Stimulated activated naive CD4-positive, alpha-beta T cell treated with Interleukin-2 at 50 U/mL for 16 hours (primary cell): ENCODE measurements at regions not wholly inside any gene's neighbourhood (a gene's known extent, or its start where the extent isn't known, plus 50 kb on each side); places are given as distances from the start of the nearest gene placed in this dataset.
"Not testable (repeated sequence)": the region's sequence is repeated elsewhere in the genome, so short reads cannot be mapped to it uniquely, and the experiment has no call there.

Experiments
- DNase-seq: peaks from one replicate; lab custom pipeline; 2025; lab: John Stamatoyannopoulos, UW

GRCh38 chr2:64879745-64880144, 109.5 kb upstream of the SLC1A4 start:
- no peak for DNase-seq

GRCh38 chr2:64880193-64880951, 108.8 kb upstream of the SLC1A4 start:
- no peak for DNase-seq

DNA sequence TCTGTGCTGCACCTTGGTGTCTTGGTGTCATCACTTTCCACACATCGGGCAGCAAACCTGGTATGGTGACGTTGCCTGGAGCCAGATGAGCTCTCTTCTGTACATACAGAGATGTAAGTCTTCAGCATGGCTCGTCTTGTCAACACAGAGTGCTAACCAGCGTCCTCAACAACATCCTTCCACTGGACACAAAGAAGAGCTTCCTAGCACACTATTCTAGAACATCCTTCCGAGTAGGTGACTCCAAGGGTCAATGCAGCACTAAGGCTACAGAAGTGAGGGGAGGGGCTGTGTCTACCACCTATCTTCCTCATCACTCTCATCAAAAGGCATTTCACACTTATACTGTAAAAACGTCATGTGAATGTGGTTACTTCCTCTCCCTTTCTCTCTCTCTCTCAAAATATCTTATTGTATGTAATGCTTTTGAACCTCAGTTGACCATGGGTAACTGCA, 108.1 kb upstream of the SLC1A4 start:
- no peak for DNase-seq

GRCh38 chr2:64887565-64887964, 101.6 kb upstream of the SLC1A4 start:
- no peak for DNase-seq

DNA sequence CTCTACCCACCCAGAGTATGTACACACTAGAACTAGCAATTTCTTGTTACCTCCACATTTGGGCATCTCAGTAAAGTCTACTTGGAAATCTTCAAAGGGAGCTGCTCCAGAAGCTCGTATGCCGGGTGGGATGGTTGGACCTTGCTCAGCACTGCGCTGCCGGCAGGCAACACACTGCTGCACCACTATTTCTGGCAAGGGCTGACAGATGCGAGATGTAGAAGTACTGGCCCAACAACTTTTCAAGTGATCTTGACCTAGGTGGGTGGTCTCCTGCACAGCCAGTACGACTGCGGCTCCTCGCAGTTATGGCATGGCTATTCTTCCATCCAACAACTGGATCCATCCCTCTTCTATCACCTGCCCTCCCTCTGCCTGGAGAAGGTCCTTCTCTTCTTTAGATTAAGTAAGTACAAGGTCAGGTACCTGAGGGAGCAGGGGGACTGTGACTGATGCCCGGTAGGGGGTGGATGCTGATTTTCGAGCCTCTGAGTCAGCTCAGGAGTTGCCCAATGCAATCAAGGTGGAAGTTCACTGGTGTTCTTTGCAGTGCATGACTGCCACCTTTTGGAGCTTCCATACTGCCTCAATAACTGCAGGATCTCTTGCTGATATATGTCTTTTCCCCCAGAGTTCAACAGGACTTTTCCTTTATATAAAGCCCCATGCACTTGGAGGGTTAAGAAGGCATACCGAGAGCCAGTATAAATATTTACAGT, 100.4 kb upstream of the SLC1A4 start:
- DNase-seq, result no peak

GRCh38 chr2:64889803-64890202, 99.4 kb upstream of the SLC1A4 start:
- DNase-seq, result no peak

- DNase-seq, result not testable (repeated sequence)
Observed at GRCh38 chr2:64896572-64896971, 92.6 kb upstream of the SLC1A4 start.

DNA sequence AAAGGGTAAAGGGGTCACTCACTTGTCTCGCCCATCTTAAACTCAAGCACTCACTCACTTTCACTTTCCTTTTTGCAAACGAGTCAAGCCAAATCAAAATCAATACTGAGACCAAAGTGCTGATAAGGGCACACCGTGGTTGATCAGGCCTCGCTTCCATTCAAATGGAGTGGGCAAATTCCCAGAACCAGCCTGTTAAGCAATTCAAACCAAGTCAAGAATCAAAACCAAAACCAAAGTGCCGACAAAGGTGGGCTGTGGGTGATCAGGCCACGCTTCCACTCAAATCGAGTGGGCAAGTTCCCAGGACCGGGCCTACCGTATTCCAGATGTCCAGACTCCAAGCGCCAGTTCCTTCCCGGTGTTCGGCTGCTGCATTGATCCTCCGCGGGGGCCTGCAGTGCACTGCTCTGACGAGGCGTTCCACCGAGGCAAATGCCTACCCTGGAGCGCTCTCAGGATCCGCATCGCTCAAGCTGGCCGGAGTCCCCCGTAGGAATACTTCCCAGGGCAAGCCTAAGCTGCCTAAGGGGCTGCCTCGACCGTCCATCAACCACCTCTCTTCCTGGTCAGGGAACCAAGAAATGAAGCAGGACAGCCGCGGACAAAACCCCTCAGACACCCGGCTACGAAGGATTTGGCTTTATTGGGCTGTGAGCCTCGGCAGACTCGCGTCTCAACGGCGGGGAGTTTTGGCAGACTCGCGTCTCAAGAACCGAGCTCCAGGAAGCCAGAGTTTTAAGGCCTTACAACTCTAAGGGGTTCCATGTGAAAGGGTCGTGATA, 89.9 kb upstream of the SLC1A4 start:
- no peak for DNase-seq

GRCh38 chr2:64899876-64900275, 89.3 kb upstream of the SLC1A4 start:
- not testable (repeated sequence) for DNase-seq

DNA sequence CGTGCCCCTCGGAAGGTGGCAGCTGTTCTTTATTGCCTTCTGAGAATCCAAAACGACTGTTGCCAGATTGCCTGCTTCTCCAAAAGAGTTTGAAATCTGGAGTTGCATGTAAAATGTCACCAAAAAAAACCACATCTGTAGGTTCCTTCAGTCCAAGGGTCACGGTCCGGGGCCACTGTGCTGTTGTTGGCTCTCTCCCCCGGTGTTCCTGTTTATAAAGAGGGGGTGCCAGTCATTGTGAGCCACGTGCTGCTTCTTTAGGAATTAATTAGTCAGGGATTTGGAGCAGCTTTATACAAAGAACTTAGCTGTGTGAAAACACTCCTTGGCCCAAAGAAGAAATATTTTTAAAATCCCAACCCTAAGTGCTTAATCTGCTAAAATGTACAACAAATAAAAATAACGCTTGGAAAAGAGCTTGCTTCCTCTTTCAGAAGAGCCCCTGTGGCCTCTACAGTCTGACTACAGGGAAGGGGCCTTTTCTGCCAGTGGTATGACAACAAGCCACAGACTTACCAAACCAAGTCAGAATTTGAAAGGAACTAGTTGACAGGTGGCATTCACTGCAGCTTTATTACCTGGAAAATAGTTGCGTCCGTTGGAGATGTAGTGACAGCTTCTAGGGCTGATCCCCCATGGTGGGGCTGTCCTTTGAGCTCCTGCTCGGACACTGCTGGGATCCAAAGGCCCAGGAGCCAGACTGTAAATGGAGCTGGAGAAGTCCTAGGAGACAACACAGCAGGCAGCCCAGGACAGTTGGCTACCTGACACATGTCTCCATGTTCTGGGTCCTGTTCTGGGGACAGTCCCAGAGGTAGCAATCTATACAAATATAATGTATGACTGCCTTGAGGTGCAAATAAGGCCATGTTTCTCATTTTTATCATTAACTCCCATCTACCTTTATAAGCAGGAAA, 84.5 kb upstream of the SLC1A4 start:
- no peak for DNase-seq

DNA sequence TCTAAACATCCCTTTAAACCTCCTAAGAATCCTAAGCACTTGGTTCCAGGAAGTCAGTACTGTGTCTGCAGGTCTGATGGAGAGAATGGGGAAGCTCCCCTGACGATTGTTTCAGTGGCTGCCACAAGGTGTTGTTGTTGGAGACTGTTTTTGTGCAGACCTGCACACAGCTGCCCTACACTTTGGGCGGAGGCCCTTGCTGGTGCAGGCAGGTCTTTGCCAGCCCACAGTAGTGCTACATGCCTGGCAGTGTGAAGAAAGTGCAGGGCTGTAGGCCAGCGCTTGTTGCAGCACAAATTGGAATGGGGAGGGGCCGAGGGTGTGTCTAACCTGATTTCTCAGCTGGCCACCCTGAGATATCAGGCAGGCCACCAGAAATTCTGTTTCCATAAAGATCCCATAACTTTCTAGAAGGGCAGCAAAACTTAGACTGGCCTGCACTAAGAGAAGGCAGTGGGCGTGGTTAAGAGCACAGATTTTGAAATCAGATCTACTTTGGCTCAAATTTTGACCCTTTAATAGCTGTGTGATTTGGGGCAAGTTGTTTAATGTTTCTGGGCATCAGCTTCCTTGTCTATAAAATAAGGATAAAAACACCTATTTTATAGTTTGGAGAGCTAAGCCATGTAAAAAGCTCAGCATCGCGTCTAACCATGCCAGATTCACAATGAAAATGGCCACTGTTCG, 83.7 kb upstream of the SLC1A4 start:
- no peak for DNase-seq

DNA sequence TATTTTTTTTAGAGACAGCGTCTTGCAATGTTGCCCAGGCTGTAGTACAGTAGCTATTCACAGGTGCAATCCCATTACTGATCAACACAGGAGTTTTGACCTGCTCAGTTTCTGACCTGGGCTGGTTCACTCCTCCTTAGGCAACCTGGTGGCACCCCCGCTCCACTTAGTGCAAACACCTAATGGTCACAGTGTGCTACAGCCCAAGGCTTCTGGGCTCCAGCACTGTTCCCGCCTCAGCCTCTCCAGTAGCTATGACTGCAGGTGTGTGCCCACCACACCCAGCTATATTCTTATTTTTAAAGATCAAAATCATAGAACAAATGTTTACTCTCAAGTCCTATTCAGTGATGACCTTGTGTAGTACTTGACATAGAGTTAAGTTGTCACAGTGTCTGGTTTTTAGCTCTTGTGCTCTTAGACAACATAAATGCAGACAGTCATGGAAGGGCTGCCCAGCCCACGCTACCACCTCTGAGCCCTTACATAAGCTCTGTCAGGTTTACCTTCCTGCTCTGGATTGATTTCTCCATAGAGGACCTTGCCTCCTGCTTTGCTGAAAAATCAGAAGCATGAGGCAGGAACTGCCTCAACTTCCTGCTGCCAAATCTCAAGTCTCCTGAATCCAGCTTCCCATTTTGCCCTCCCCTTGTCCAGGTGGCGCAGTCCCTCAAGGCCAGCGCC, 82.2 kb upstream of the SLC1A4 start:
- no peak for DNase-seq

- no peak for DNase-seq
Observed at GRCh38 chr2:64908406-64908805, 80.8 kb upstream of the SLC1A4 start.

- no peak for DNase-seq
Observed at GRCh38 chr2:64910523-64910922, 78.7 kb upstream of the SLC1A4 start.

DNA sequence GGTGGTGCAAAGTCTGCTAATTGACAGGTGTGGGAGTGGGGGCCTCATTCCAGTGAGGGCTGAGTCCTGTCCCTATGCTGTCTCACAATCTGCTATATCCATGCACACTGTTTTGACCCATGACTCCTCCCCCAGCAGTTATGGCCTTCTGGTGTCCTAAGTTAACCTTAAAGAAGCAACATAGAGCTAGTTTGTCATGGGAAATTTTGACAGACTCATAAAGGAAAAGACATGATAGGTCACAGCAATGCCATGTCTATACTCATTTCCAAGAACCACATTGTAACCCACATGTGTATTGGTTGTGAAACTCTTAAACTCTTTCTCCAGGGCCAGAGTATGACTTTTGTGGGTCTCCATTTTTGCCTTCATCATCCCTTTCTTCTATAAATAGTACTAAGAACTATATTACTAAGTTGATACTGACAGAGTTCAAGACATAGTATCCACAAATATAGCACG, 78.2 kb upstream of the SLC1A4 start:
- no peak for DNase-seq

- no peak for DNase-seq
Observed at GRCh38 chr2:64913357-64913869, 75.8 kb upstream of the SLC1A4 start.

GRCh38 chr2:64914247-64914646, 75.0 kb upstream of the SLC1A4 start:
- DNase-seq, result no peak

DNA sequence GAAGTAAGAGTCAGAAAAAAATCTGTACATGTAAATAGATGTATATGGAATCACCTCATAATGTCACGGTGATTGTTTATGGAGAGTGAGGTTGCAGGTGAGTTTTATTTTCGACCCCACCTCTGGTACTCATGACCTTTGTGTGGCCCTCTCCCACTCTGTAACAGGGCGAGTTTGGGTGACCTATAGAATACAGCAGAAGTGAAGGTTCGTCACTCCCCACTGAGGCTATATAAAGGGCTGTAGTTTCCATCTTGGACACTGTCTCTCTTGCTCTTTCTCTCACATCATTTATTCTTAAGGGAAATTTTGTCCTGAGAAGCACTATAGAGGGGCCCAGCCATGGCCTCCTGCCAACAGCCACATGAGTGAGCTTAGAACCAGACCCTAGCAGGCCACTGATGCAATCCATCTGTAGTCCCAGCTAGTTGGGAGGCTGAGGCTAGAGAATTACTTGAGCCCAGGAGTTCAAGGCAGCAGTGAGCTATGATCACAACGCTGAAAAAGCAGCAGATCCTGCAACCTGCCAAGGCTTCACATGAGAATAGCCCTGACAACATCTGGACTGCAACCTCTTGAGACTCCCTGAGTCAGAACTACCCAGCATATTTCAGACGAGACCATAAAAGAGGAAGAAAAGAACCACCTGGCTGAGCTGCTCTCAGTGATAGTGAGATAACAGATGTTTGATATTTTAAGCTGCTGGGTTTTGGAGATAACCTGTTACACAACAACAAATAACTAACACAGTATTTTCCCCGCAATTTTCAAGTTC, 74.3 kb upstream of the SLC1A4 start:
- DNase-seq, result no peak

DNA sequence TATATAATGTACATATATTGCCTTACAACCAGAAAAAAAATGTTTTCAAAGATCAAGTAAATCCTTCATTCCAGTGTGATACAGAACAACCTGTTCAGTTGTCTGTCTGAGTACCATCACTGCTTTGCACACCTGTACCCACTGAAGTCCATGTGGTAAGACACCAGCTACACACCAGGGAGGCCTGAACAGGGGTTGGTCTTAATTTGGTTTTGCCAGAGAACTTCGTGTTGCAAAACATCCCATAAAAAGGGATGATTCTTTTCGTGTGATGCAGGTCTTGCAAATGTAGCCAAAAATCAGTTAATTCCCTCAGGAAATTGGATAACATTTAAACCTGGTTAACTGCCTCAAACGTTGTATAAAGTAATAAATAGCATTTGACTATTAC, 73.7 kb upstream of the SLC1A4 start:
- DNase-seq, result no peak
